Suppressor macrophage treated with lipopolysaccharide for 1 hour (primary cell): ENCODE measurements at regions not wholly inside any gene's neighbourhood (a gene's known extent, or its start where the extent isn't known, plus 50 kb on each side); places are given as distances from the start of the nearest gene placed in this dataset.
"Not testable (repeated sequence)": the region's sequence is repeated elsewhere in the genome, so short reads cannot be mapped to it uniquely, and the experiment has no call there.

Experiments used
- DNase-seq, 3 donors: peaks; one replicate each; pipeline ENCODE4 v3.0.0-alpha.2; 2020 to 2022

DNA sequence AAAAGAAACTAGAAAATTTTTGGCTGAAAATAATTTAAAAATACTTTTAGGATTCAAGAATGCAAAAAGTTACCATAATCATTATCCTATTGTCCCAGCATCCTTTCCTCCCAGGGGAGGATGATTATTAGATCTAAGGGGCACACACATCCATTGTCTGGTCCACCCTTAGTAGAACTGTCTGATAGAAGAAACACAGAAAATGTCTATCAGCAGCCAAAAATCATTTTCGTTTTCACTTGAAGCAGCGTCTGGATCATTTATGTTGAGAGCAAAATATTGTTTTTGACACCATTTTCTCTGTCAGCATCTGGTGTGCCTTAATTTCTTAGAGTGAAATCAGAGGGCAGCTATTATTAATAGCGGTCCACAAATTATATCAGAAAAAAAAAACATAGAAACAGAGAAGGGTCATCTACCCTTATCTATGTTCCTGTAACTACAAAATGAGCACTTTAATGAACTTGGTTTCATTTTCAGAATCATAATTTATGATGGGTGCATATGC, 446.3 kb downstream of the TRAM1L1 start:
- DNase-seq, result no peak

DNA sequence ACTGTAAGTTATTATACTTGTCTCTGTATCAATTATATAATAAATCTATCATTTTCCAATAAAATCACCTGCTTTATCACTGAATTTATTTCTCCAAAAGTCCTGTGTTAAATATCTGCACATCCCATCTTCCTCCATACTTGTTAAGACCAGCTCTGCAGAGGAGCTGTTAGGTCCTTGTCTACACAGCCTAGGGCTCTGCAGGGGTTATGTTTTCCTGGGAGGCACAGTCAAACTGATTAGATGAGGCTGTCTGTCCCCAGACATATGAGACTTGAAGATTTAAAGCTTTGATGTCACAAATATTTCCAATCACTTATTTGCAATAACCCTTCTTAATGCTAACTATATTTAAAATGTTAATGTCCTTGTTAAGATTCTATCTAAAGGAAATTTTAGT, 446.8 kb downstream of the TRAM1L1 start:
- no peak for DNase-seq

DNA sequence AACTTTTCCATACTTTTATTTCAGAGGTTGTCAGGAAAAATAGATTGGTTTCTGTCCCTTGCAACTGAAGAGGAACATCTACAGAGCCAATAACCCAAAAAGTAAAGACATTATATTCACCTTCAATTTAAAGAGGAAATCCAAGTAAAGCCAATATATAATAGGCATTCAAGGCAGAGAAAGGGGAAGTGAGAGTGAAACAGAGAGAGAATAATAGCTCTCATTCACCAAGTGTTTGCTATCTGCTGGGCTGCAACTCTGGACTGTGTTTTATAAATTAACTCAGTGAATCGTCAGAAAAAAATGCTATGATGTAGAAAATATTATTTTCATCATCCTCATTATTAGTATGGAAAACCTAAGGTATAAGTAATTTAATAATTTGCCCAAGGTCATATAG, 448.5 kb downstream of the TRAM1L1 start:
- DNase-seq, result peak in 2 of 3 donors; percentile 1 to 10

DNA sequence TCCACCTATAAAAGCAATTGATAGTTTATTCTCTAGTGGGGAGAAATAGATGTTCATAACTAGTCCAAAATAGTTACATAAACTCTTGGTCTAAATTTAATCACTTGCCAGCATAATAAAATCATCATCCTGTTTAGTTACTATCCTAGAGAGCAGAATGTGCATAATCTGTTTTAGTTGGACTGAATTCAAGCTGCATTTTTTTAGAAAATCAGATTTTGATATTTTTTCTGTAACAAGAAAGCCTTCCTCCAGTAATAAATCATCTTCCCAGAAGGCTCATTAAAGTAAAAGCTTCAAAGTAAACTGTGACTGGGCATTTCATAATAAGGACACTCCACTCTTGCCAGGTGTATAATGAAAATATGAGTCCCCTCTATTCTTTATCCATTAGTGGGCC, 453.1 kb downstream of the TRAM1L1 start:
- no peak for DNase-seq

GRCh38 chr4:116628598-116628997, 456.8 kb downstream of the TRAM1L1 start:
- no peak for DNase-seq

DNA sequence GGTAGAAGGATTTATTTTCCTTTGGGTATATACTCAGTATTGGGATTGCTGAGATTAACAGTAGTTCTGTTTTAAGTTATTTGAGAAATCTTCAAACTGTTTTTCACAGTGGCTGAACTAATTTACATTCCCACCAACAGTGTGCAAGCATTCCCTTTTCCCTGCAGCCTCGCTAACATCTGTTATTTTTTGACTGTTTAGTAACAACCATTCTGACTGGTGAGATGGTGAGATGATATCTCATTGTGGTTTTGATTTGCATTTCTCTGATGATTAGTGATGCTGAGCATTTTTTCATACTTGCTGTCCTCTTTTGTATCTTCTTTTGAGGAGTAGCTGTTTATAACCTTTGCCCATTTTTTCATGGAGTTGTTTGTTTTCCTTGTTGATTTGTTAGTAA, 457.8 kb downstream of the TRAM1L1 start:
- DNase-seq, result no peak

- not testable (repeated sequence) for DNase-seq
Observed at GRCh38 chr4:116619508-116619907, 465.9 kb downstream of the TRAM1L1 start.

- no peak for DNase-seq
Observed at GRCh38 chr4:116618638-116619037, 466.7 kb downstream of the TRAM1L1 start.

DNA sequence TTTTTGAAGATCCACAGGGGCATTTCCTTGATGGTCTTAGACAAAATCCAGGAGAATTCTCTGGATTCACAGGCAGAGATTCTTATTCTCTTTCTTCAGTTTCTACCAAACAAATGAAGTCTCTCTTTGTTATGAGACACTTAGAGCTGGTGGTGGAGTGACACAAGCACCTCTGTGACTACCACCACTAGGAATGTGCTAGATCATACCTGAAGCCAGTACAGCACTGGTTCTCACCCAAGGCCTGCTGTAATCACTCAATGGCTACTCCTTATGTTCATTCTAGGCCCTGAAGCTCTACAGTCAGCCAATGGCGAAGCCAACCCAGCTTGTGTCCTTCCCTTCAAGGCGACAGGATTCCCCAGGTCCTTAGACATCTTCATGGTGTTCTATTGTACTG, 482.3 kb downstream of the TRAM1L1 start:
- no peak for DNase-seq

DNA sequence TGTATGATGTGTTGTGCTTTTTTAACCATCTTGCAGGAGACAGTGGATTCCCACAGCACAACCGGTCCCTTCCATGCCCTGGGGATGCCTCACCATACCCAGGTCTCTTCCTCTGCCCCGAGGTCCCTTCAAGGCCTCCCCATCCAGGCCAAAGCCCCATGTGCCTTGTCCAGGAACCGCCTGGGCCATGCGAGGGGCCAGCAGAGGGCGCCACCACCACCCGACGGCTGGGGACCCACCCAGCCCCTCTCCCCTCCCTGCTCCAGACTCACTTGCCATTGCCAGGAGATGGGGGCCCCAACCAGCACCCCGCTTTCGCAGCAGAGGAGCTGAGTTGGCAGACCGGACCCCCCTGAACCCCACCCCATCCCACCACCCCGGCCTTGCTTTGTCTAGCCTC, 485.5 kb downstream of the TRAM1L1 start:
- no peak for DNase-seq

- no peak for DNase-seq
Observed at GRCh38 chr4:116598980-116599789, 486.2 kb downstream of the TRAM1L1 start.

DNA sequence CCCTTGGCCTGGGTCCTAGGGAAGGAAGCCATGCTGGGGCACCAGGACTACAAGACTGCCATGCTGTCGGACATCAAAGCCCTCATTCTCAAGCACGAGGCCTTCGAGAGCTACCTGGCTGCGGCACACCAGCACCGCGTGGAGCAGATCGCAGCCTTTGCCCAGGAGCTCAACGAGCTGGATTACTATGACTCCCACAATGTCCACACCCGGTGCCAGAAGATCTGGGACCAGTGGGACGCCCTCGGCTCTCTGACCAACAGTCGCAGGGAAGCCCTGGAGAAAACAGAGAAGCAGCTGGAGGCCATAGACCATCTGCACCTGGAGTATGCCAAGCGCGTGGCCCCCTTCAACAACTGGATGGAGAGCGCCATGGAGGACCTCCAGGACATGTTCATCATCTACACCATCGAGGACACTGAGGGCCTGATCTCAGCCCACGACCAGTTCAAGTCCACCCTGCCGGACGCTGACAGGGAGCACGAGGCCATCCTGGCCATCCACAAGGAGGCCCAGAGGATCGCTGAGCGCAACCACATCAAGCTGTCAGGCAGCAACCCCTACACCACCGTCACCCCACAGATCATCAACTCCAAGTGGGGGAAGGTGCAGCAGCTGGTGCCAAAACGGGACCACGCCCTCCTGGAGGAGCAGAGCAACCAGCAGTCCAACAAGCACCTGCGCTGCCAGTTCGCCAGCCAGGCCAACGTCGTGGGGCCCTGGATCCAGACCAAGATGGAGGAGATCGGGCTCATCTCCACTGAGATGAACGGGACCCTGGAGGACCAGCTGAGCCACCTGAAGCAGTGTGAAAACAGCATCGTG, 487.0 kb downstream of the TRAM1L1 start:
- DNase-seq, result no peak

GRCh38 chr4:116590648-116591047, 494.7 kb downstream of the TRAM1L1 start:
- no peak for DNase-seq

- DNase-seq, result no peak
Observed at GRCh38 chr4:116588783-116589182, 496.6 kb downstream of the TRAM1L1 start.

DNA sequence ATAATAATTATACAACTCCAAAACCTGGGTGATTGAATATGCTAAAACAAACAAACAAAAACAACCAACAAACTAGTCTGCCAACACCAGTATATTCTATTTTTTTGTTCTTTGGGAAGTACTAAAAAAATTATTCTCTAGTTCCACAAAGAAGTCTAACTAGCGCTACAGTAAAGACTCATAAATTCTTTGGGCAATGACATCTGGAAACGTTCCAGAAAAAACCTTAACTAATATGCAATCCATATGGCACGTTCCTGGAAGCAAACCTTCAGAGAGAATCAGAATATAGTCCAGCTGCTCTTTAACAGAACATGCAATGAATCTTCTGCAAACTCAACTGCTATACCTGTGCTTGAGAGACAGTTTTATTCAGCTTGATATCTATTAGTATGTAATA, 500.1 kb downstream of the TRAM1L1 start:
- no peak for DNase-seq

- DNase-seq, result no peak
Observed at GRCh38 chr4:116577321-116577720, 508.1 kb downstream of the TRAM1L1 start.

DNA sequence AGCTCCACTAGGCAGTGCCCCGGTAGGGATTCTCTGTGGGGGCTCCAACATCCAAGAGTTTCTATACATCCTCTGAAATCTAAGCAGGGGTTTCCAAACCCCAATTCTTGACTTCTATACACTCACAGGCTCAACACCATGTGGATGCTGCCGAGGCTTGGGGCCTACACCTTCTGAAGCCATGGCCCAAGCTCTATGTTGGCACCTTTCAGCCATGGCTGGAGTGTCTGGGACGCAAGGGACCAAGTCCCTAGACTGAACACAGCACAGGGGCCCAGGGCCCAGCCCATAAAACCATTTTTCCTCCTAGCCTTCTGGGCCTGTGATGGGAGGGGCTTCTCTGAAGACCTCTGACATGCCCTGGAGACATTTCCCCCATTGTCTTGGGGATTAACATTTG, 511.8 kb downstream of the TRAM1L1 start:
- no peak for DNase-seq

- DNase-seq, result no peak
Observed at GRCh38 chr4:116561768-116562167, 523.6 kb downstream of the TRAM1L1 start.

GRCh38 chr4:116551806-116552205, 533.6 kb downstream of the TRAM1L1 start:
- no peak for DNase-seq

- DNase-seq, result no peak
Observed at GRCh38 chr4:116547632-116548031, 537.7 kb downstream of the TRAM1L1 start.

- DNase-seq, result no peak
Observed at GRCh38 chr4:116546759-116547158, 538.6 kb downstream of the TRAM1L1 start.

DNA sequence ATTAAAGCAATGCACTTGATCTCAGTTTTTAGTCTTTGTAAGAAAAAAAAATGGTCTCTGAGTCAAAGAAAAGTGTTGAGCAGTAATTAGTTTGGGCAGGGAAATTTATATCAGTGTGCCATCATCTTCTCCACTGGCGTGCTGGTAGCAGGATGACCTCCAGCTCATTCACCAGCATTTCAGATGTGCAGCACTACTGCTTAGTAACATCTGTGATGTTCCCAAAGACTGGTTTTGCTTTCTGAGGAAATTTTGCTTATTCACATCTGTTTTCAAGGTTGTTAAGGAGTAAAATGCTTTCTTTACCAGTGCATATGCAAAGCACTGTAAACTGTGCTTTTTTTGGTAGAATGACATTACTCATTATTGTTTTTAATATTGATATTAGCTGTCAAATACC, 540.4 kb downstream of the TRAM1L1 start:
- DNase-seq, result no peak

- DNase-seq, result no peak
Observed at GRCh38 chr4:116539744-116540143, 545.6 kb downstream of the TRAM1L1 start.

DNA sequence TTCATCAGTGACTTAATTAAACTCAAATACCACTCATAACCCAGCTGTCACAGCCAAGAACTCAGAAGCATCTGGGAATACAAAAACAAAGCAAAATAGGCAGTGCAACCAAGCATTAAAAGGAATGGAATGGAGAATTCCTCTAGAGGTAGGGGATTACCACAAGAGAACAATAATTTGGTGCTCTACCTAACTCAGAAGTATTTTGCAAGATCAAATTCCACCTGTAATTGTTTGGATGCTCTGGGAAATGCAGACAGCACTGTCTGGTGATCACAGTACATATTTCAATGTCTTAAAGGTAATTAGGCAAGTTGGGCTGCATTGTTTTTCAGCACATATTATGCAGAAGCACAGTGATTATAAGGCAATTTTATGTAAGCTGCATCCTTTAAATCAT, 547.5 kb downstream of the TRAM1L1 start:
- no peak for DNase-seq
